ENCODE measurements at regions not wholly inside any gene's neighbourhood (a gene's known extent, or its start where the extent isn't known, plus 50 kb on each side); places are given as distances from the start of the nearest gene placed in this dataset.

DNA sequence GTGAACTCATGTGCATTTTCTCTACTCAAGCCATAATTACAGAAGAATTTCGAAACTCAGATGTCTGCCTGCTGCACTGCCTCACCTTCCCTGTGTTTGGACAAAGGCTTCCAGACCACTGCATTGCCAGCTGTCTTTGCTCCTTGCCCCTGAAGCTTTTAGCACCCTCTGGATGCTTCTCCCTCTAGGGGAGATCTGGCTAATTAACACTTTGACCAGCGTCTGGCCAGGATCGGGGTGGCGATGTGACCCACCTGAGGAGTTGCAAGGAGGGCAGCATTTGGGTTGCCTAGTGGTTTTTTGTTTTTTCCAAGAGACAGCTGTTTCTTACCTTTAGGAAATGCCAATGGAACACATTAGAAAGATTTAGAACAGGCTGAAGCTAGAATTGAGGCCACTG is 127.7 kb upstream of the ZNF536 start:
- Histone ChIP-seq H3K27ac (no peak overlapping the region), H3K4me2 (no peak overlapping the region), H3K9me3 (no peaks in the 10 kb centered on the region; the same call in 2 of the 3 replicates), H3K4me1 (no peaks in the 10 kb centered on the region), H3K4me3 (no peak overlapping the region)
- ATAC-seq = no peak
- DNase-seq (ENCODE audit: low read depth in 1 of 2, low spot score in 1 of 2) = no peak
- FAIRE-seq = no peak
- ChIA-PET POLR2A (no interaction called here), CTCF (interaction anchor here (0.7 kb wide), 1 partner anchor 469 kb away, joined by 3 read pairs; no protein-coding TSS in a partner anchor)
- WGBS (ENCODE audit: missing lambda C conversion rate) = 0% methylated on average over 4 of the region's 4 CpGs
- TF ChIP-seq ESRRA (IDR thresholded peaks at IDR 0.05; ENCODE audit: borderline replicate concordance, low read length) = no peak

DNA sequence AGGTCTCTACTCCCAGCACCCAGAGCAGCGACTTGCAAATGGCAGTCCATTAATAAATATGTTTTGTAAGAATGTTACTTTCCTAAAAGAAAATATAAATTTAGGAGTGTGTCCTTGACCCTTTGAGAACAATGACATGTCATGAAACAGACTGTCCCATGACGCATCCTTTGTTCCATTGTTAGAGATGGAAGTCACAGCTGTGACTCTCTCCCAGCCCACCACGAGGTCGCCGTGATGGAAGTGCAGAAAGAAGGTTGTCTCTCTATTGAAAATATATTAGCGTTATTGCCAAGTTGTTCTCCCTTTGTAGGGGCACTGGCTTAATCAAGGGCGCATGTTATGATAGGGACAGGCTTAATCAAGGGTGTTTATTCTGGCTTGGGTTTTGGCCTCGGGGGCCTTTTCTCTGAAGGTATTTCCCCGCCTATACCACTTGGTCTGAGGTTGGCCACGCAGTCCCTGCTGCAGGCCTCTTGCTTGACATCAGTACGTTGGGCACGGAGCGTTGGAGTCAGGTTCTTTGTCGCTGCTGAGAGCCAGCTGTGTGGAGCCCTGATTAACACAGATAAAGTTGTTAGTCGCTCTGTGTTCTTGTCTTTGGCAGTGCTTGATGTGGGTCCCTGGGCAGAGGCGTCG is 126.7 kb upstream of the ZNF536 start:
- WGBS (ENCODE audit: missing lambda C conversion rate) = 32% methylated on average over 17 of the region's 17 CpGs
- POLR2A ChIA-PET = no interaction called here
- no peak for DNase-seq (ENCODE audit: low read depth in 1 of 2, low spot score in 1 of 2)
- ATAC-seq = no peak
- H3K27ac ChIP-seq = no peak overlapping the region
- no peaks in the 10 kb centered on the region for H3K4me1 ChIP-seq
- no peak overlapping the region for H3K4me2 ChIP-seq
- CTCF ChIA-PET = interaction anchor here (1.2 kb wide), 1 partner anchor 13 kb away, joined by 3 read pairs; no protein-coding TSS in a partner anchor
- TF ChIP-seq POLR2AphosphoS2 (conservative IDR thresholded peaks at IDR 0.05; ENCODE audit: low read length) = no peak
- TF ChIP-seq ZNF302 (CRISPR knock-in tag; IDR thresholded peaks at IDR 0.05) = no peak
- TF ChIP-seq KDM5A (IDR thresholded peaks at IDR 0.05) = no peak
- no peak for TF ChIP-seq ZC3H11A (IDR thresholded peaks at IDR 0.05)
- no peak for TF ChIP-seq SMC3 (IDR thresholded peaks at IDR 0.05)
- TF ChIP-seq EHMT2 (IDR thresholded peaks at IDR 0.05; ENCODE audit: low read depth) = no peak
- TF ChIP-seq FOXS1 (CRISPR knock-in tag; IDR thresholded peaks at IDR 0.05) = no peak
- TF ChIP-seq, protein P1, sequence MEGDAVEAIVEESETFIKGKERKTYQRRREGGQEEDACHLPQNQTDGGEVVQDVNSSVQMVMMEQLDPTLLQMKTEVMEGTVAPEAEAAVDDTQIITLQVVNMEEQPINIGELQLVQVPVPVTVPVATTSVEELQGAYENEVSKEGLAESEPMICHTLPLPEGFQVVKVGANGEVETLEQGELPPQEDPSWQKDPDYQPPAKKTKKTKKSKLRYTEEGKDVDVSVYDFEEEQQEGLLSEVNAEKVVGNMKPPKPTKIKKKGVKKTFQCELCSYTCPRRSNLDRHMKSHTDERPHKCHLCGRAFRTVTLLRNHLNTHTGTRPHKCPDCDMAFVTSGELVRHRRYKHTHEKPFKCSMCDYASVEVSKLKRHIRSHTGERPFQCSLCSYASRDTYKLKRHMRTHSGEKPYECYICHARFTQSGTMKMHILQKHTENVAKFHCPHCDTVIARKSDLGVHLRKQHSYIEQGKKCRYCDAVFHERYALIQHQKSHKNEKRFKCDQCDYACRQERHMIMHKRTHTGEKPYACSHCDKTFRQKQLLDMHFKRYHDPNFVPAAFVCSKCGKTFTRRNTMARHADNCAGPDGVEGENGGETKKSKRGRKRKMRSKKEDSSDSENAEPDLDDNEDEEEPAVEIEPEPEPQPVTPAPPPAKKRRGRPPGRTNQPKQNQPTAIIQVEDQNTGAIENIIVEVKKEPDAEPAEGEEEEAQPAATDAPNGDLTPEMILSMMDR (IDR thresholded peaks at IDR 0.05) = no peak
- no peak for TF ChIP-seq PHF8 (IDR thresholded peaks at IDR 0.05; ENCODE audit: borderline replicate concordance, low read depth)
- TF ChIP-seq CHD4 (IDR thresholded peaks at IDR 0.05; ENCODE audit: borderline replicate concordance) = no peak
- TF ChIP-seq, protein P2, sequence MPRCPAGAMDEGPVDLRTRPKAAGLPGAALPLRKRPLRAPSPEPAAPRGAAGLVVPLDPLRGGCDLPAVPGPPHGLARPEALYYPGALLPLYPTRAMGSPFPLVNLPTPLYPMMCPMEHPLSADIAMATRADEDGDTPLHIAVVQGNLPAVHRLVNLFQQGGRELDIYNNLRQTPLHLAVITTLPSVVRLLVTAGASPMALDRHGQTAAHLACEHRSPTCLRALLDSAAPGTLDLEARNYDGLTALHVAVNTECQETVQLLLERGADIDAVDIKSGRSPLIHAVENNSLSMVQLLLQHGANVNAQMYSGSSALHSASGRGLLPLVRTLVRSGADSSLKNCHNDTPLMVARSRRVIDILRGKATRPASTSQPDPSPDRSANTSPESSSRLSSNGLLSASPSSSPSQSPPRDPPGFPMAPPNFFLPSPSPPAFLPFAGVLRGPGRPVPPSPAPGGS (IDR thresholded peaks at IDR 0.05) = no peak
- no peak for TF ChIP-seq CBX2 (IDR thresholded peaks at IDR 0.05; ENCODE audit: borderline replicate concordance, low read depth)
- no peak for TF ChIP-seq RNF2 (IDR thresholded peaks at IDR 0.05; ENCODE audit: borderline replicate concordance, low read depth)
- TF ChIP-seq CEBPB (IDR thresholded peaks at IDR 0.05) = no peak
- no peak for TF ChIP-seq MYC (IDR thresholded peaks at IDR 0.05; ENCODE audit: borderline replicate concordance, low read length)
- TF ChIP-seq, protein P3, sequence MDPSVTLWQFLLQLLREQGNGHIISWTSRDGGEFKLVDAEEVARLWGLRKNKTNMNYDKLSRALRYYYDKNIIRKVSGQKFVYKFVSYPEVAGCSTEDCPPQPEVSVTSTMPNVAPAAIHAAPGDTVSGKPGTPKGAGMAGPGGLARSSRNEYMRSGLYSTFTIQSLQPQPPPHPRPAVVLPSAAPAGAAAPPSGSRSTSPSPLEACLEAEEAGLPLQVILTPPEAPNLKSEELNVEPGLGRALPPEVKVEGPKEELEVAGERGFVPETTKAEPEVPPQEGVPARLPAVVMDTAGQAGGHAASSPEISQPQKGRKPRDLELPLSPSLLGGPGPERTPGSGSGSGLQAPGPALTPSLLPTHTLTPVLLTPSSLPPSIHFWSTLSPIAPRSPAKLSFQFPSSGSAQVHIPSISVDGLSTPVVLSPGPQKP (IDR thresholded peaks at IDR 0.05; ENCODE audit: low read depth, low read length) = no peak
- TF ChIP-seq HOXA7 (CRISPR knock-in tag; IDR thresholded peaks at IDR 0.05) = no peak
- H3K9me3 ChIP-seq = no peaks in the 10 kb centered on the region
- no peak for FAIRE-seq
- no peak overlapping the region for H3K4me3 ChIP-seq

DNA sequence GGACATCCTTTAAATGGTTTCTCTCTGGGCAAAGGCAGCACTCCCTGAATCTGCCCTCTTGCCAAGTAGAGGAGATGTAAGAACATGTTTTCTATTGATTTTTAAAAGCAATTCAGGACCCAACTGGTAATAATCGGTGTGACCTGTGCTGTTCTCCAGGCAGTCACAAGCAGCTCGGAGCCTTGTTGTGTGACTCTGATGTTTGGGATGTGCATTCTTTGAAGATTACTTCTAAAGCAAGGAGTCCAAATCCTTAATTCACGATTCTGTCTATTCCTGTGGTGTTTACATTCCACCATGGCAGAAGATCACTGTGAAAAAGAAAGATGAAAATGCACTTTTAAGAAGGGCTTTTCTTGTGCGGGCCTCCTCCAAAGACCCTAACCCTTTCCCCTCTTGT is 122.3 kb upstream of the ZNF536 start:
- no peak for TF ChIP-seq MYC (IDR thresholded peaks at IDR 0.05; ENCODE audit: borderline replicate concordance, low read length)
- TF ChIP-seq NFE2L2 (conservative IDR thresholded peaks at IDR 0.05; ENCODE audit: low read length) = no peak
- no peak for TF ChIP-seq CBX8 (IDR thresholded peaks at IDR 0.05)
- no peak for TF ChIP-seq HOXB13 (CRISPR knock-in tag; IDR thresholded peaks at IDR 0.05; ENCODE audit: low read depth)
- TF ChIP-seq, protein P4, sequence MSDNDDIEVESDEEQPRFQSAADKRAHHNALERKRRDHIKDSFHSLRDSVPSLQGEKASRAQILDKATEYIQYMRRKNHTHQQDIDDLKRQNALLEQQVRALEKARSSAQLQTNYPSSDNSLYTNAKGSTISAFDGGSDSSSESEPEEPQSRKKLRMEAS (IDR thresholded peaks at IDR 0.05) = no peak
- TF ChIP-seq HEYL (CRISPR knock-in tag; IDR thresholded peaks at IDR 0.05) = no peak
- TF ChIP-seq, protein P1 (IDR thresholded peaks at IDR 0.05) = no peak
- TF ChIP-seq EHF (CRISPR knock-in tag; IDR thresholded peaks at IDR 0.05) = no peak
- TF ChIP-seq CHD4 (IDR thresholded peaks at IDR 0.05; ENCODE audit: borderline replicate concordance) = no peak
- no peak for TF ChIP-seq MAFK (IDR thresholded peaks at IDR 0.05; ENCODE audit: partially characterized antibody)
- Histone ChIP-seq H3K4me1 (no peaks in the 10 kb centered on the region), H3K9me3 (no peaks in the 10 kb centered on the region), H3K4me3 (no peak overlapping the region), H3K27ac (no peak overlapping the region), H3K4me2 (no peak overlapping the region)
- WGBS (ENCODE audit: missing lambda C conversion rate) = 15% methylated on average over 4 of the region's 4 CpGs
- ChIA-PET CTCF (interaction anchor here (0.7 to 1.6 kb wide), 2 partner anchors 12 to 22 kb away, joined by 3 to 7 read pairs; no protein-coding TSS in a partner anchor), POLR2A (no interaction called here)
- DNase-seq (ENCODE audit: low read depth in 1 of 2, low spot score in 1 of 2) = no peak
- no peak for FAIRE-seq
- ATAC-seq = no peak

All from A549 (cell line).